GM18511 (cell line): ENCODE measurements at regions not wholly inside any gene's neighbourhood (a gene's known extent, or its start where the extent isn't known, plus 50 kb on each side); places are given as distances from the start of the nearest gene placed in this dataset.
A peak's percentile ranks its signal among the peaks of the same experiment; 100 is the strongest.
"Not testable (repeated sequence)": the region's sequence is repeated elsewhere in the genome, so short reads cannot be mapped to it uniquely, and the experiment has no call there.

Source experiments
- ATAC-seq: cut with Tn5 transposase; IDR thresholded peaks from one replicate; pipeline ENCODE4 v1.9.1; 2021; ENCODE audit warnings: mild to moderate bottlenecking, moderate library complexity; ENCODE audit not compliant: unreplicated experiment

DNA sequence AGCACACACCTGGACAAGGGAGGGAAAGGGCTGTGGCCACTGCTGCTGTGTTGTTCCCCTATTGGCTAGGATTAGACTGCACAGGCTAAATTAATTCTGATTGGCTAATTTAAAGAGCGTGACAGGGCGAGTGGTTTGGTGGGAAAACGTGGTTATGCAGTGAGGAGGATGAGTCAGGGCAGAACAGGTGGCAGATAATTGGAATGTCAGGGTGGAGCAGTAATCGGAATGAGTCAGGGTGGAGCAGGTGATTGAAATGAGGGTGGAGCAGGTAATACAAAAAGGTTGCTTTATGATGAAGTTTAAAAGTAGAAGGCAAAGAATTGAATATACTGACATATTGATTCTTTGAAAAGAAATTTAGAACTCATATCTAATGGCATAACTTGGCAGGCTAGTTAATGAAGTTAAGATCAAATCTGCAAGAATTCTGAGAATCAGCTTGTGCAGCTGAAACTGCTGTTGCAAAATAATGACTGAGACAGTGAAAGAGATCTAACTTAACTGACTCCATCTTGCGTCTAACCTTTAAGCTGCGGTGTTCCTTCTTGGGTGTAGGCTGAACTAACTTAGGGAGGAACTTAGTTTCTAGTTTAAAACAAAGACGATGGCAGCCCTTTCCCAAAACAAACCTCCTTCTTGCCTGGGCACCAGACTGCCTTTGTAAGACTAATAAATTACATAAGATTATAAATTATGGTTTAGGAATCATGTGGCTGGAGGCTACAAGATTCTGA is 174.3 kb downstream of the UTP18 start:
- no peak for ATAC-seq

DNA sequence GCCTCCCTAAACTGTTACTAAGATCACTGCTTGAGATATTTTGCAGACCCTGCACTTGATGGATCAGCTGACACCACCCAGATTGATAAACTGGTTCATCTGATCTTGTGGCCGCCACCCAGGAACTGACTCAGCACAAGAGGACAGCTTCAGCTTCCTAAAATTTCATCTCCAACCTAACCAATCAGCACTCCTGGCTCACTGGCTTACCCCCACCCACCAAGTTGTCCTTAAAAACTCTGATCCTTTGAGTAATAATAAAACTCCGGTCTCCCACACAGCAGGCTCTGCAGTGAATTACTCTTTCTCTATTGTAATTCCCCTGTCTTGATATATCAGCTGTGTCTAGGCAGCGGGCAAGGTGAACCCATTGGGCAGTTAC is 174.8 kb downstream of the UTP18 start:
- no peak for ATAC-seq

GRCh38 chr17:51435641-51436091 is 175.3 kb downstream of the UTP18 start:
- no peak for ATAC-seq

GRCh38 chr17:51439395-51440229 is 179.3 kb downstream of the UTP18 start:
- ATAC-seq = no peak

GRCh38 chr17:51441431-51441830 is 181.1 kb downstream of the UTP18 start:
- no peak for ATAC-seq

DNA sequence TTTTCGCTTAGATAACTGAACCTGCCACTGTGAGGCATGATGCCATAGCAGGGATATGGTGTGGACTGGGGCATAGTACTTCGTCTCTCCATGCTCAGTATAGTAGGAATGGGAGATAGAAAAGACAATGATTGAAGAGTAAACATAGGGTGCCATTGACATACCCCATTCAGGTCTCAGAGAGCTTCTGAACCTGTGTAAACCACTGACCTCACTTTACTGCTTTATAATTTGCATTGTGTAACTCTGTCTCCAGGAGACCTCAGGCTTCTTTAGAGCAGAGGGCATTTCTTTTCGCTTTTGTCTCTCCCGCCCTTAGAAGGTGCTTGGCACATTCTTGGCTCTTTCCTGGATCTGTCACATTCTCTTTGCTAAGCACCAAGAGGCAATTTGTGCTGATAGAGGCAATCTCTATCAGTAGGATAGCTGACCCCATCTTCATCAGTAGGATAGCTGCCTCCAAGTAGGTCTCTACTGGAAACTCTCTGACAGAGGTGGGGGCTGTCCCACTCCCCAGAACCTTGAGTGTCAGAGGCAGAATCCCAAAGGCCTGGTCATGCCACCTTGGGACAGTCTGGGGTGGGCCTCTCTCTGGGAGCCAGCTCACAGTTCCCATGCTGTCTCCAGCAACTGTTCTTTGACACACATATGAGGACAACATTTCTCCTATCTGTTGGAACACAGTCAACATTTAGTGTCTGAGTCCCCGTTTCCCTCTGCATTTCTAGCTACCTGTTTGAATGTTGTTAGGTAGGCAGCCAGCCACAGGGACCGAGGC is 181.9 kb downstream of the UTP18 start:
- no peak for ATAC-seq

- no peak for ATAC-seq
These were observed 183.3 kb downstream of the UTP18 start for GRCh38 chr17:51443646-51444045.

DNA sequence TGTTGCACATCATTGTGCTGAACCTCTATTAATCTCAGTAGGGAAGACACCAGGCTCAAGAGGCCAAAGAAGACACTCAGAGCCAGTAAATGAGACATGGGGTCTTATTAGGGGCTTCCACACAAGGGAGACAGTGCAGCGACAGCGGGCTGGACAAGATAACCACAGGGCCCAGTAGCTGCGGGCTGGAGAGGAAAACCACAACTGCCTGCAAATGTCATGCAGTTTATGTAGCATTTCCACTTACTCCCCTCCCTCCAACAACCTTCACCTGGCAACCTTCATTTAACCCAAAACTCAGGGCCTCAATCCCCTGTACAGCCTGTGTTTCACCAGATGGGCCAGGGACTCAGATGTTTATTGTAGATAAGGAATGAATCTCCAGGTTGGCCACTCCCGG is 185.6 kb downstream of the UTP18 start:
- no peak for ATAC-seq

DNA sequence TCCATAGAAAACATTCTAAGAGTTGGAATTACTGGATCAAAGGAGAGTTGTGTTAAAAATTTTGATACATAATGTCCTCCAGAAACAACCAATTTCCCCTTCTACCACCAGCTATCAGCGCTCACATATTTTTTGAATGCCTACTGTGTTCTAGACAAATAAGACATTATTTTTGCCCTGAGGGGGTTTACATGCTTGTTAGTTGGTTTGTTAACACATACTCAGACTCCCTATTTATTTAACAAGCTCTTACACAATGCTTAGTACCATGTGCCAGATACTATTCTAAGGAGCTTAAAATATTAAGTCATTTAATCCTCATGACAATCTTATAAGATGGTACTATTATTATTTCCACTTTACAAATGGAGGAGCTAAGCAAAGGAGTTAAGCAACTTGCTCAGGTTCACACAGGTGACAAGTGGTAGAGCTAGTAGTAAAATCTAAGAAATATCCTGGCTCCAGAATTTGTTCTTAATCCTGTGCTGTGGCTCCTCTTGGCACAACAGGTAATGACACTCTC is 194.2 kb downstream of the UTP18 start:
- ATAC-seq = no peak

DNA sequence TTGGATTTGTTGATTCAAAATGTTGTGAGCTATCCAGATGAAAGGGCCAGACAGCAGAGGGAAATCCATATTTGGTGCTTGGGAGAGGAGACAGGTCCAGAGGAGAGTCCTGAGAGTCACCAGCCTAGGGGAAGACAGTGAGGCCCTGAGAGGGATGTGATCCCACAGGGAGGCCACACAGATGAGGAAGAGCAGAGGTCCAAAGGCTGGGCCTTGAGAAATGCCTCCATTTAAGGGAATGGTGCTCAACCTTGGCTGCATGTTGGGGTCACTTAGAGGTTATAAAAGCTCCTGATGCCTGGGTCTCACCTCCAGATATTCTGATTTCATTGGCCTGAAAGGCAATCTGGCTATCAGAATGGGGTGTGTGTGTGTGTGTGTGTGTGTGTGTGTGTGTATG is 194.9 kb downstream of the UTP18 start:
- ATAC-seq = no peak

- no peak for ATAC-seq
These were observed 195.6 kb downstream of the UTP18 start for GRCh38 chr17:51455931-51456330.

DNA sequence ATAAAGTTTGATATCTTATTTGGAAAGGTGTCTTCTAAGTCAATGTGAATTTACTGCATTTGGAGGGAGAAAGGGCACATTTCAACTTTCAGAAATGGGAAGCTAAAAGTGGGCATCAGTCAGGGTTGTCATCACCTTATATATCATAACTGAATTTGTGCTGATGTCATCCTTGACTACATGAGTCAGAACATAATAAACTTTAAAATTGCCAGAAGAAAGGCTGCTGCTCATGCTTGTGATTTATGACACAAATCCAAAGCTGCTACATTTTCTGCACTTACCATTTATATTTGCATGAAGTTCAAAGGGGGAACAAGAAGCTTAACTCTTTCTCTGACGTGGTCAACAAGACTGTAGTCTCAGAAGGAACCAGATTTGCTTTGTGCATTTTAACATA is 196.6 kb downstream of the UTP18 start:
- ATAC-seq = no peak

- peak; percentile 89 for ATAC-seq
These were observed 201.2 kb downstream of the UTP18 start for GRCh38 chr17:51461578-51462004.

- no peak for ATAC-seq
These were observed 203.0 kb downstream of the UTP18 start for GRCh38 chr17:51463353-51463752.

GRCh38 chr17:51467336-51467735 is 207.0 kb downstream of the UTP18 start:
- no peak for ATAC-seq

- ATAC-seq = no peak
These were observed 212.4 kb downstream of the UTP18 start for GRCh38 chr17:51472670-51473205.

GRCh38 chr17:51474764-51475163 is 214.4 kb downstream of the UTP18 start:
- no peak for ATAC-seq

DNA sequence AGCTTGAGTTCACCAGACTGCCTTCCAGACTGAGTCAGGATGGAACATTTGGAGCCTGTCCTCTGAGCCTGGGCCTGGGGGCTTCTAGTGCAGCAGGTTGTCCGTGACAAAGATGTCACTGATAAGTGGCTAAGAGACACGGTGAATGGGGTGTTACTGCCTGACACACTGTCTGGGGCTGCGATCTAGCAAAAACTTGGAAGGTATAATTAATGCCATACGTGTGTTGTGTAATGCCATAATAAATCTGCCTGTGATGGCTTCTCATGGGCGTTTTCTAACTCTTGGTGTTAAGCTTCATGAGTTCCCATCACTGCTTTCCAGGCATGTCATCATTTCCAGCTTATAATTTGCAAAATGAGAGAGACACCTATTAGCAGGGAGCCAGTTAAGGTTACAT is 215.4 kb downstream of the UTP18 start:
- no peak for ATAC-seq

DNA sequence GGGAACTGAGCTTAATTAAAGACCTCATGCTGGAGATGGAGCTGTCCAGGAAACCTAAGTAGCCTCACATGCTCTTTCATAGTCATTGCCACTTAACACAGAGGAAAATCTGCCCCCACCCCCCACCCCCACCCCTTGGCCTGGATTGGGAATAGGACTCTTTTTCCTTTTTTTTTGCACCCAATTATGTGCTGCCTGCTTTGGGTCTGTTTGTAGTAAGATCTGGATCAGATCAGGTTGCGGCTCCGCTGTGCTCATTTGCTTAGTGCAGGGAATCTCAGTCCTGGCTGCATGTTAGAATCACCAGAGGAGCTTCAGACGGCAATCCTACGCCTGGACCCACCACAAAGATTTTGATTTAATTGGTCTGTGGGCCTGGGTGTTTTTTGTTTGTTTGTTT is 219.0 kb downstream of the UTP18 start:
- no peak for ATAC-seq

DNA sequence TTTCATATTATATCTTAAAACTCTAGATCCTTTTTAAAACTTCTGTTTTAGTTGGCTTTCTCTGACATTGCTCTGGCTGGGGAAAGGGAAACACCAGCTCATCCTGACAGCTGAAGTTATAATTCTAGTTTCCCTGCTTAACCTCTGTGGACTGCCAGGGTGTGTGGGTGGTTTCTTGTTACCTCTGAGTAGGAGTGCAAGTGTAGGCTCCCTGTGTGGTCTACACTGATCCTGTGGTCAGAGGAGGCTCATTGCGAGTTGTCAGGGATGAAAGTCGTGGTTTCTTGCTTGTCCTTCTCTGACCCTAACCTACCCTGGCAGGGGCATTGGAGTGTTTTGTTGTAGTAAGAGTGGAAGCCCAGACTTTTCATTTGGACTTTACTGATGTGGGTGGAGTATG is 221.0 kb downstream of the UTP18 start:
- no peak for ATAC-seq

DNA sequence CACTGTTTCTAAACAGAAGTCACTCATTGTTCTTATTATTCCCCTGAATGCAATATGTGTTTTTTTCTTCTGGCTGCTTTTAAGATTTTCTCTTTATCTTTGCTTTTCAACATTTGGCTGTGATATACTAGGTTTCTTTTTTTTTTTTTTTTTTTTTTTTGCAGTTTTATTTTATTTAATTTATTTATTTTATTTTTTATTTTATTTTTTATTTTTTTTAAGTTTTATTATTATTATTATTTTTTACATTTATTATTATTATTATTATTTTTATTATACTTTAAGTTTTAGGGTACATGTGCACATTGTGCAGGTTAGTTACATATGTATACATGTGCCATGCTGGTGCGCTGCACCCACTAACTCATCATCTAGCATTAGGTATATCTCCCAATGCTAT is 221.9 kb downstream of the UTP18 start:
- not testable (repeated sequence) for ATAC-seq
